ENCODE measurements at regions not wholly inside any gene's neighbourhood (a gene's known extent, or its start where the extent isn't known, plus 50 kb on each side); places are given as distances from the start of the nearest gene placed in this dataset.

- Histone ChIP-seq H3K4me1 (ENCODE audit: control insufficient read depth, insufficient read depth, low read length) (peaks cover 3% of the 10 kb centered on the region; the same call in 1 of the 2 replicates), H3K9me3 (ENCODE audit: control insufficient read depth, insufficient read depth, low read length) (no peaks in the 10 kb centered on the region), H3K36me3 (ENCODE audit: control insufficient read depth, insufficient read depth, low read length) (no peaks in the 10 kb centered on the region), H3K4me3 (ENCODE audit: low read length) (no peak overlapping the region), H3K27me3 (ENCODE audit: control insufficient read depth, insufficient read depth, low read length) (no peaks in the 10 kb centered on the region), H3K27ac (ENCODE audit: low read length) (no peak overlapping the region)
- DNase-seq (ENCODE audit: low read depth, low spot score): no peak
- no CpG with 5 or more reads among the region's 15 CpGs for WGBS (ENCODE audit: insufficient coverage, insufficient read length)
Measured at GRCh38 chr10:78923647-78924318, 145.0 kb upstream of the ZMIZ1 start.

GRCh38 chr10:78924319-78925003 is 144.3 kb upstream of the ZMIZ1 start:
- Histone ChIP-seq H3K9me3 (ENCODE audit: control insufficient read depth, insufficient read depth, low read length) (no peaks in the 10 kb centered on the region), H3K27ac (ENCODE audit: low read length) (no peak overlapping the region), H3K36me3 (ENCODE audit: control insufficient read depth, insufficient read depth, low read length) (no peaks in the 10 kb centered on the region), H3K4me3 (ENCODE audit: low read length) (no peak overlapping the region), H3K4me1 (ENCODE audit: control insufficient read depth, insufficient read depth, low read length) (peaks cover 3% of the 10 kb centered on the region; the same call in 1 of the 2 replicates), H3K27me3 (ENCODE audit: control insufficient read depth, insufficient read depth, low read length) (no peaks in the 10 kb centered on the region)
- WGBS (ENCODE audit: insufficient coverage, insufficient read length): no CpG with 5 or more reads among the region's 7 CpGs
- no peak for DNase-seq (ENCODE audit: low read depth, low spot score)

- no CpG with 5 or more reads among the region's 6 CpGs for WGBS (ENCODE audit: insufficient coverage, insufficient read length)
- H3K27me3 ChIP-seq (ENCODE audit: control insufficient read depth, insufficient read depth, low read length): no peaks in the 10 kb centered on the region
- no peaks in the 10 kb centered on the region for H3K36me3 ChIP-seq (ENCODE audit: control insufficient read depth, insufficient read depth, low read length)
- no peak for DNase-seq (ENCODE audit: low read depth, low spot score)
- no peaks in the 10 kb centered on the region for H3K9me3 ChIP-seq (ENCODE audit: control insufficient read depth, insufficient read depth, low read length)
- H3K27ac ChIP-seq (ENCODE audit: low read length): no peak overlapping the region
- H3K4me1 ChIP-seq (ENCODE audit: control insufficient read depth, insufficient read depth, low read length): peaks cover 3% of the 10 kb centered on the region; the same call in 1 of the 2 replicates
- no peak overlapping the region for H3K4me3 ChIP-seq (ENCODE audit: low read length)
Measured at GRCh38 chr10:78925275-78925674, 143.5 kb upstream of the ZMIZ1 start.

- no CpG with 5 or more reads among the region's 6 CpGs for WGBS (ENCODE audit: insufficient coverage, insufficient read length)
- H3K9me3 ChIP-seq (ENCODE audit: control insufficient read depth, insufficient read depth, low read length): no peaks in the 10 kb centered on the region
- H3K27me3 ChIP-seq (ENCODE audit: control insufficient read depth, insufficient read depth, low read length): no peaks in the 10 kb centered on the region
- H3K36me3 ChIP-seq (ENCODE audit: control insufficient read depth, insufficient read depth, low read length): no peaks in the 10 kb centered on the region
- H3K27ac ChIP-seq (ENCODE audit: low read length): no peak overlapping the region
- no peak overlapping the region for H3K4me3 ChIP-seq (ENCODE audit: low read length)
- no peak for DNase-seq (ENCODE audit: low read depth, low spot score)
- H3K4me1 ChIP-seq (ENCODE audit: control insufficient read depth, insufficient read depth, low read length): peaks cover 3% of the 10 kb centered on the region; the same call in 1 of the 2 replicates
Measured at GRCh38 chr10:78925800-78926319, 142.9 kb upstream of the ZMIZ1 start.

GRCh38 chr10:78927257-78927995 is 141.3 kb upstream of the ZMIZ1 start:
- peaks cover 6% of the 10 kb centered on the region; the same call in 1 of the 2 replicates for H3K4me1 ChIP-seq (ENCODE audit: control insufficient read depth, insufficient read depth, low read length)
- WGBS (ENCODE audit: insufficient coverage, insufficient read length): no CpG with 5 or more reads among the region's 11 CpGs
- no peak overlapping the region for H3K27ac ChIP-seq (ENCODE audit: low read length)
- H3K27me3 ChIP-seq (ENCODE audit: control insufficient read depth, insufficient read depth, low read length): no peaks in the 10 kb centered on the region
- no peak for DNase-seq (ENCODE audit: low read depth, low spot score)
- H3K9me3 ChIP-seq (ENCODE audit: control insufficient read depth, insufficient read depth, low read length): no peaks in the 10 kb centered on the region
- H3K4me3 ChIP-seq (ENCODE audit: low read length): no peak overlapping the region
- no peaks in the 10 kb centered on the region for H3K36me3 ChIP-seq (ENCODE audit: control insufficient read depth, insufficient read depth, low read length)

- Histone ChIP-seq H3K27ac (ENCODE audit: low read length) (no peak overlapping the region), H3K36me3 (ENCODE audit: control insufficient read depth, insufficient read depth, low read length) (no peaks in the 10 kb centered on the region), H3K9me3 (ENCODE audit: control insufficient read depth, insufficient read depth, low read length) (no peaks in the 10 kb centered on the region), H3K4me3 (ENCODE audit: low read length) (no peak overlapping the region), H3K27me3 (ENCODE audit: control insufficient read depth, insufficient read depth, low read length) (no peaks in the 10 kb centered on the region), H3K4me1 (ENCODE audit: control insufficient read depth, insufficient read depth, low read length) (peaks cover 6% of the 10 kb centered on the region; the same call in 1 of the 2 replicates)
- no CpG with 5 or more reads among the region's 3 CpGs for WGBS (ENCODE audit: insufficient coverage, insufficient read length)
- DNase-seq (ENCODE audit: low read depth, low spot score): no peak
Measured at GRCh38 chr10:78928330-78928729, 140.4 kb upstream of the ZMIZ1 start.

- no peak for DNase-seq (ENCODE audit: low read depth, low spot score)
- Histone ChIP-seq H3K4me1 (ENCODE audit: control insufficient read depth, insufficient read depth, low read length) (peaks cover 3% of the 10 kb centered on the region; the same call in 1 of the 2 replicates), H3K27ac (ENCODE audit: low read length) (no peak overlapping the region), H3K4me3 (ENCODE audit: low read length) (no peak overlapping the region), H3K36me3 (ENCODE audit: control insufficient read depth, insufficient read depth, low read length) (no peaks in the 10 kb centered on the region), H3K27me3 (ENCODE audit: control insufficient read depth, insufficient read depth, low read length) (no peaks in the 10 kb centered on the region), H3K9me3 (ENCODE audit: control insufficient read depth, insufficient read depth, low read length) (no peaks in the 10 kb centered on the region)
- no CpG with 5 or more reads among the region's 1 CpG for WGBS (ENCODE audit: insufficient coverage, insufficient read length)
Measured at GRCh38 chr10:78929541-78929940, 139.2 kb upstream of the ZMIZ1 start.

GRCh38 chr10:78931321-78932053 is 137.3 kb upstream of the ZMIZ1 start:
- Histone ChIP-seq H3K27me3 (ENCODE audit: control insufficient read depth, insufficient read depth, low read length) (no peaks in the 10 kb centered on the region), H3K4me3 (ENCODE audit: low read length) (no peak overlapping the region), H3K36me3 (ENCODE audit: control insufficient read depth, insufficient read depth, low read length) (no peaks in the 10 kb centered on the region), H3K9me3 (ENCODE audit: control insufficient read depth, insufficient read depth, low read length) (no peaks in the 10 kb centered on the region), H3K4me1 (ENCODE audit: control insufficient read depth, insufficient read depth, low read length) (peaks cover 3% of the 10 kb centered on the region; the same call in 1 of the 2 replicates), H3K27ac (ENCODE audit: low read length) (no peak overlapping the region)
- no CpG with 5 or more reads among the region's 21 CpGs for WGBS (ENCODE audit: insufficient coverage, insufficient read length)
- no peak for DNase-seq (ENCODE audit: low read depth, low spot score)

GRCh38 chr10:78932054-78932386 is 136.7 kb upstream of the ZMIZ1 start:
- WGBS (ENCODE audit: insufficient coverage, insufficient read length): no CpG with 5 or more reads among the region's 2 CpGs
- Histone ChIP-seq H3K9me3 (ENCODE audit: control insufficient read depth, insufficient read depth, low read length) (no peaks in the 10 kb centered on the region), H3K4me1 (ENCODE audit: control insufficient read depth, insufficient read depth, low read length) (peaks cover 3% of the 10 kb centered on the region; the same call in 1 of the 2 replicates), H3K36me3 (ENCODE audit: control insufficient read depth, insufficient read depth, low read length) (no peaks in the 10 kb centered on the region), H3K27me3 (ENCODE audit: control insufficient read depth, insufficient read depth, low read length) (no peaks in the 10 kb centered on the region), H3K4me3 (ENCODE audit: low read length) (no peak overlapping the region), H3K27ac (ENCODE audit: low read length) (no peak overlapping the region)
- no peak for DNase-seq (ENCODE audit: low read depth, low spot score)

- H3K9me3 ChIP-seq (ENCODE audit: control insufficient read depth, insufficient read depth, low read length): no peaks in the 10 kb centered on the region
- H3K4me1 ChIP-seq (ENCODE audit: control insufficient read depth, insufficient read depth, low read length): peaks cover 3% of the 10 kb centered on the region; the same call in 1 of the 2 replicates
- no peak overlapping the region for H3K27ac ChIP-seq (ENCODE audit: low read length)
- no peaks in the 10 kb centered on the region for H3K27me3 ChIP-seq (ENCODE audit: control insufficient read depth, insufficient read depth, low read length)
- no CpG with 5 or more reads among the region's 9 CpGs for WGBS (ENCODE audit: insufficient coverage, insufficient read length)
- no peak for DNase-seq (ENCODE audit: low read depth, low spot score)
- H3K4me3 ChIP-seq (ENCODE audit: low read length): no peak overlapping the region
- no peaks in the 10 kb centered on the region for H3K36me3 ChIP-seq (ENCODE audit: control insufficient read depth, insufficient read depth, low read length)
Measured at GRCh38 chr10:78932861-78933260, 135.9 kb upstream of the ZMIZ1 start.
